HL-60/S4 (cell line): ENCODE measurements at regions not wholly inside any gene's neighbourhood (a gene's known extent, or its start where the extent isn't known, plus 50 kb on each side); places are given as distances from the start of the nearest gene placed in this dataset.

Experiments
- in situ Hi-C: fragments of 300-500 bp; cut with MboI; formaldehyde crosslinking; loops from 2 replicates; pipeline ENCODE4 v1.14.3; 2022; ENCODE audit warnings: low sequenced_read_pairs

DNA sequence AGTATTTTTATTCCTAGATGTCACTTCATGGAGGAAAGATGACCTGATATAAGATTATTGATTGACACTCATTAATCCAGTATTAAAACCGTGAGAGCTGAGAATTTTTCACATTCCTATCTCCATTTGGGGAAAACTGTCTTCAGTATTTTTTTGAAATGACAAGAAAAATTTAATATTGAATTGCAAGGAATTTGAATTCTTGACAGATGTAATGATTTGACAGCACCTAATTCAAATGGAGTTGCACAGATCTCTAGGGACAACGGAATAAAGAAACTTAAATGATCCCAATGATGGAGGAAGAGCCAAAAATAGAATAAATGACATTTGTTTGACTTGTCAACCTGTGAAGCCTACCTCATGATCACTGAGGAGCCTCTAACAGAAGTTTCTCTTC, 1591.4 kb downstream of the HACE1 start:
- in situ Hi-C loops, result no loop called here

- in situ Hi-C loops, result no loop called here
These were observed 1595.7 kb downstream of the HACE1 start for GRCh38 chr6:103264020-103264419.

- in situ Hi-C loops, result no loop called here
These were observed 1604.6 kb downstream of the HACE1 start for GRCh38 chr6:103255132-103255531.

DNA sequence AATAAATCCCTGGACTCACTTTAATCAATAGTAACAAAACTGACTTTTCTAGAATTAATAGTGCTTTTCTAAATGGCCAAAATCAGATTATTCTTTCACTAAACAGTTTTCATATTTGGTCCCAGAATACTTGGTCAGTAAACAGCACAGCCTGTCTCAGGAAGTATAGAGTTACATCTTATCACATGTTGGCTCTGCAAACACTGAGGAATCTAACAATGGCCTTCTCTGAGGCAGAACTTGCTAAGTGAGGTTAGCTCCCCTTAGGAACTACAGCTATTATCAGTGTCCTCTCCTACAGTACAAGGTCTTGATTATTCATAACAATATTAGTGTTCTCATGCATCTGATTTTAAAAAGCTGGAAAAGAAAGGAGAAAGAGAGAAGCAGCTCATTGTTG, 1622.8 kb downstream of the HACE1 start:
- in situ Hi-C loops, result no loop called here

DNA sequence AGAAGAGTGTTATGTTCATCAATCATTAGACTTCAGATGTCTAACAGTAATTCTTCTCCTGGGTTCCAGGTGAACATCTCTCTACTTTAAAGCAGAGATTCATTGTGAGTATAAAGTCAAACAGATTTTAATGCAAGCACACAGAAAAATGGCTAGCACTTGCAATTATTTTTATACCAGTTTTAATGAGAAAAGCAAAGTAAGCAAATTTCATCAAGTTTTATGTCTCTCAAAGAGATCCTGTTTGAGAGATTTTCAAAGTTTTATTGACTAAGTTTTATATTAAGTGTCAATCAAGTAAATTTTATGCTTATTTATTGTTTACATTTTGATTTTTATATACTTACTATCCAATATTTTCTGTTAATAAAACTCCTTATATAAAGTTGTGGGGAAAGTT, 1628.5 kb downstream of the HACE1 start:
- in situ Hi-C loops, result no loop called here

- in situ Hi-C loops, result no loop called here
These were observed 1643.9 kb downstream of the HACE1 start for GRCh38 chr6:103215847-103216246.

- in situ Hi-C loops, result no loop called here
These were observed 1649.0 kb downstream of the HACE1 start for GRCh38 chr6:103210686-103211085.

DNA sequence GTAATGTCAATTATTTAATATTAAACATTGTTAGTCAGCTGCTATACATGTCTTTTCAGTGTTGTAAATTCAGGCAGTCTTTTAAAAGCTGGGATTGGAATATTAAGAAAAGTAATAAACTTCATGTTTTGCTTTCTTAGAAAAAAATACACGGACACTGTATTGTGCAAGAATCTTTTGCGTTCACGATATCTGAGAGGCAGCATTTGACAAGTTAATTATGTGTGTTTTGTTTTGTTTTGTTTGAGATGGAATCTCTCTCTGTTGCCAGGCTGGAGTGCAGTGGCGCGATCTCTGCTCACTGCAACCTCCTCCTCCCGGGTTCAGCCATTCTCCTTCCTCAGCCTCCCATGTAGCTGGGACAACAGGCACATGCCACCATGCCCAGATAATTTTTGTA, 1661.3 kb downstream of the HACE1 start:
- in situ Hi-C loops, result no loop called here

- in situ Hi-C loops, result no loop called here
These were observed 1666.3 kb downstream of the HACE1 start for GRCh38 chr6:103193413-103193812.

GRCh38 chr6:103191391-103192093, 1668.2 kb downstream of the HACE1 start:
- in situ Hi-C loops, result no loop called here

DNA sequence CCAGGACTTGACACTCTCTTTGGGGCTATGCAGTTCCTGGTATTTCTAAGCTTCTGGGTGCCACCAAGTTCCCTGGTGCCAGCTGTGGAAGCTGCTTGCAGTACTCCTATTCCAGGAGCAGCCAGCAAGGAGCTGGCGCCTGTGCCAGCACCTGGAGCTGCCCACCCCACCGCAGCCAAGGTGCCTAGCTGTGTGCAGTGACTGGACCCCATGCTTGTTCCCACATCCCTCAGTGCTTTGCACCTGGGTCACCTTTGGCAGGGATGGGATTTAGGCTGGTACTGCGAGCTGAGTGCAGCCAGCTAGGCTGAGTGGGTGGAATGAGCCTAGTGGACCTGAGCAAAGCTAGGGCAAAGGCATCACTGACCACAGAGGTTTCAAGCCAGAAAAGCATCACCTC, 1674.9 kb downstream of the HACE1 start:
- in situ Hi-C loops, result no loop called here

- in situ Hi-C loops, result no loop called here
These were observed 1675.8 kb downstream of the HACE1 start for GRCh38 chr6:103183831-103184411.

DNA sequence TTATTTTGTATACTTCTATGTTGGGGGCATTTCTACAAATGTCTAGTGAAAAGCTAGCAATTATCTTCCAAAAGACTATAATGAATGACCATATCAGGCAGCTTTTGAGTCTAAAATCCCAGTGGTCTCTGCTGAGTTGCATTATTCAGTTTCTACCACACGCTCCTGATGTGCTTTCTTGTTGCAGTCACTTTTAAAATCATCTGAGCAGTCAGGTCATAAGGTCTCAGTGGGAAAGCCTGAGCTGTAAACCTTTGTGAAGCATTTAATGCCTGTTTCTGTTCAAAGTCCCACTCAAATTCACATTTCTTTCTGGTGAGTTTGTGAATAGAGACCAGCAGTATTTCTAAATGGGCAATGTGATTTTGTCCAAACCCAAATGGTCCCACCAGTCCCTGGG, 1681.5 kb downstream of the HACE1 start:
- in situ Hi-C loops, result no loop called here

GRCh38 chr6:103177791-103178190, 1681.9 kb downstream of the HACE1 start:
- in situ Hi-C loops, result no loop called here

DNA sequence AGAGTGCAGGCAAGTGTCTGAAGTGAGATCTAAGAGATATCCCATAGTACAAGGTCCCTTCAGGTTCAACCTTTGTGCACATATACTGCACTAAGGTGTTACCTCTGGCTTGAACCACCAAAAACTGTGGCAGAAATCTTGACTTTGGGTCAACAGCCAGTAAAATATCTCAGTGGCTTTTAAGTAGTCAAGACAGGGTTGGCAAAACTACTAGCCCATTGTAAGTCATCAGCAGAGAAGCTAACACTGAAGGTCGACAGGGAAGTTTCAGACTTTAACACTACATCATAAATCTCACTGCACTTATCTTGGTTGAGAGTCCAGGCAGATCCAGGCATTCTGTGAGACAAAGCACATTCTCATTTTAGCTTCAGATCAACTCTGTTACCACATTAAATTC, 1684.7 kb downstream of the HACE1 start:
- in situ Hi-C loops, result no loop called here

DNA sequence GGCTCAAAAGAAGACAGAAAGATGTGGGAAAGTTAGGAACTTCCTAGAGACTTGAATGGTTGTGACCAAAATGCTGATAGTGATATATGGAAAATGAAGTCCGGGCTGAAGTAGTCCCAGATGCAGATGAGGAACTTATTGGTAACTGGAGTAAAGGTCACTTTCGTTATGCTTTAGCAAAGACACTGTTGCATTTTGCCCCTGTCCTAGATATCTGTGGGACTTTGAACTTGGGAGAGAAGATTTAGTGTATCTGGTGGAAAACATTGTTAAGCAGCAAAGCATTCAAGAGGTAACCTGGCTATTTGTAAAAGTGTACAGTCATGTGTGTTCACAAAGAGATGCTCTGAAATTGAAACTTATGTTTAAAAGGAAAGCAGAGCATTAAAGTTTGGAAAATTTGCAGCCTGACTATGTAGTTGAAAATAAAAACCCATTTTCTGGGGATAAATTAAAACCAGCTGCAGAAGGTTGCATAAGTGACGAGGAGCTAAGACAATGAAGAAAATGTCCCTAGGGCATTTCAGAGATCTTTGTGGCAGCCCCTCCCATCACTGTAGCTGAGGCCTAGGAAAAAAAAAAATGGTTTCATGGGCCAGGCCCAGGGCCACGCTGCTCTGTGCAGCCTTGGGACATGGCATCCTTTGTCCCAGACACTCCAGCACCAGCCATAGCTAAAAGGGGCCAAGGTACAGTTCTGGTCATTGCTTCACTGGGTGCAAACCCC, 1692.2 kb downstream of the HACE1 start:
- in situ Hi-C loops, result no loop called here

DNA sequence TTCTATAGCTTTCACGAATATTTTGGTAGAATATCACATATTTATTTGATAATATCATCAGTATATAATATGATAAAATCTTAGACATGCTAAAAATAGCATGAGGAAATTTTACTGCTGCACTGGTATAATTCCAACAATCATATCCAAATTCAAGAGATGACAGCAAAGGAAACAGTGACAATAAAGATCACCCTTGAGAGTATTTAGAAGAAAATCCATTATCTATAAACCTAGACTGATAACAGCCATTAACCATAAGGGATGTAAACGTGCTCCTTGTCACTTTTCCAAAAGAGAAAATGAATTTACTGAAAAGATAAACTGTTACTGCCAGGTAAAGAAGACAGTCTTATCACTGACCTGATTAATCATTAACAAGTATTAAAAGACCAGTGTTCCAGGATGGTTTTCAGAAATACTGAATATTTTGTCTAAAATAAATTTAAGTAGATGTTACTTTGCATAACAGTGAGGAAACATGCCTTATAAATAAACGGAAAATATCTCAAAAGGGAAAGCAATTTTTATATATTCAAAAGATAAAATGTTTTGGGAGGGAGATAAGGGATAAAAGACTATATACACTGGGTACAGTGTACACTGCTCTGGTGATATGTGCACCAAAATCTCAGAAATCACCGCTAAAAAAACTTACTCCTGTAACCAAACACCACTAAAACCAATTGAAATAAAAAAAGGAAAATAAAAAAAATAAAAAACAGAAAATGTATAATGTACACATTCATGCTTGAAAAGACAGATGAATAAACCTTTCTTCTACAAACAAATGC, 1704.7 kb downstream of the HACE1 start:
- in situ Hi-C loops, result no loop called here

GRCh38 chr6:103153016-103153415, 1706.7 kb downstream of the HACE1 start:
- in situ Hi-C loops, result no loop called here

- in situ Hi-C loops, result no loop called here
These were observed 1716.8 kb downstream of the HACE1 start for GRCh38 chr6:103142902-103143301.

- in situ Hi-C loops, result no loop called here
These were observed 1719.3 kb downstream of the HACE1 start for GRCh38 chr6:103140308-103141027.

DNA sequence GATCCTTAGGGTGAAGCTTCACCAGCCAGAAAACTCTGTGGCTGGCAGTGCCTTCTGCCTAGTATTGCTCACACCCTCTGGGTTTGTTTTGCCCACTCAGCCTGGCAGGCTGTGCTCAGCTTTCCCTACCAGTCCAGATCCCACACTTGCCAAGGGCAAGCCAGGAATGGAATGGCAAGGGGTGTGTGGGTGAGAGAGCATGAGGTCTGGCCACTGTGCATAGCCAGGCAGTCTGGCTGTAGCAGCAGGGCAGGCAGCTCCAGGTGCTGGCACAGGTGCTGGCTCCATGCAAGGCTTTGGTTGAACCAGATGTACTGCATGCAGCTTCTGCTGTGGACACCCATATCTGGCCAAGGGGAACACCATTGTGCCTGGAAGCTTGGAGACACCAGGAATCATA, 1720.3 kb downstream of the HACE1 start:
- in situ Hi-C loops, result no loop called here
